Endothelial cell of umbilical vein (primary cell): ENCODE measurements at regions not wholly inside any gene's neighbourhood (a gene's known extent, or its start where the extent isn't known, plus 50 kb on each side); places are given as distances from the start of the nearest gene placed in this dataset.

Source experiments
- BruUV-seq: library from RNA; stranded (reverse); fragments of 400-500 nt; replicated peaks from 2 replicates; lab custom pipeline; 2021; lab: Mats Ljungman, UMichigan
- CTCF ChIA-PET: fragments of 300-600, 350-600 bp; sonication (Branson Sonifier 250); formaldehyde crosslinking; loops from one replicate; lab custom pipeline; 2021; ENCODE audit warnings: antibody characterized with exemption, inconsistent platforms; lab: Charles Lee
- POLR2A ChIA-PET: fragments of 300-600, 350-600 bp; sonication (Branson Sonifier 250); formaldehyde crosslinking; loops from one replicate; lab custom pipeline; 2021; ENCODE audit warnings: antibody characterized with exemption, inconsistent platforms; lab: Charles Lee
- DNase-seq: peaks from one replicate; pipeline ENCODE4 v3.0.0-alpha.2; 2011; ENCODE audit warnings: low read depth, low spot score
- FAIRE-seq: peaks from 2 replicates; lab custom pipeline; 2011; peaks lifted over from hg19 to GRCh38; lab: Jason Lieb, UNC
- H2AFZ ChIP-seq: 2 replicates; pipeline ENCODE4 v1.6.0; 2012; ENCODE audit warnings: low read depth, low read length, control low read depth, inconsistent platforms
- H3K27ac ChIP-seq: 2 replicates; pipeline ENCODE4 v1.5.1; 2011; ENCODE audit warnings: low read depth, mild to moderate bottlenecking, control low read depth, low read length, moderate library complexity; ENCODE audit not compliant: insufficient read depth
- H3K27me3 ChIP-seq, 2 experiments: 2 replicates each; pipeline versions ENCODE4 v1.6.0 to v1.6.1; 2011; ENCODE audit warnings: low read length in 2 of 2, mixed read lengths in 1 of 2; ENCODE audit not compliant: control insufficient read depth in 2 of 2, insufficient read depth in 2 of 2
- H3K36me3 ChIP-seq, 2 experiments: 2 replicates in 1 of 2; 3 replicates in 1 of 2; pipeline ENCODE4 v1.5.1; 2011; ENCODE audit warnings: low read length in 2 of 2, mild to moderate bottlenecking in 1 of 2, moderate library complexity in 1 of 2; ENCODE audit not compliant: control insufficient read depth in 2 of 2, insufficient read depth in 2 of 2; ENCODE audit errors: extremely low read depth in 1 of 2
- H3K4me1 ChIP-seq: 3 replicates; pipeline ENCODE4 v1.5.1; 2011; ENCODE audit warnings: mild to moderate bottlenecking, low read length; ENCODE audit not compliant: control insufficient read depth, insufficient read depth; ENCODE audit errors: extremely low read depth
- H3K4me2 ChIP-seq: 2 replicates; pipeline ENCODE4 v1.6.1; 2011; ENCODE audit warnings: low read length, control low read depth, mixed read lengths; ENCODE audit not compliant: insufficient read depth
- H3K4me3 ChIP-seq, 3 experiments: fragments of 200-600 bp in 1 of 3; sonication (generic), shearing (Covaris generic) in 1 of 3; replicated peaks in 1 of 3; 2 replicates each; pipeline ENCODE4 v1.5.1; 2011 to 2016; ENCODE audit warnings: control low read depth in 3 of 3, low read length in 3 of 3, mild to moderate bottlenecking in 2 of 3, inconsistent platforms in 1 of 3, low read depth in 1 of 3, moderate library complexity in 1 of 3; ENCODE audit not compliant: insufficient read depth in 1 of 3
- H3K79me2 ChIP-seq: 2 replicates; pipeline ENCODE4 v1.6.0; 2012; ENCODE audit warnings: low read length, inconsistent platforms; ENCODE audit not compliant: control insufficient read depth, insufficient read depth
- H3K9ac ChIP-seq: replicated peaks from 2 replicates; pipeline ENCODE3; 2011; ENCODE audit warnings: low read length, control low read depth; ENCODE audit not compliant: insufficient read depth; ENCODE audit errors: extremely low read depth
- H3K9me1 ChIP-seq: replicated peaks from 3 replicates; pipeline ENCODE4 v1.6.0; 2011; ENCODE audit warnings: mild to moderate bottlenecking, low read length; ENCODE audit not compliant: control insufficient read depth, insufficient read depth; ENCODE audit errors: extremely low read depth
- H3K9me3 ChIP-seq: replicated peaks from 2 replicates; pipeline ENCODE4 v1.5.1; 2012; ENCODE audit warnings: low read length, inconsistent platforms; ENCODE audit not compliant: control insufficient read depth, insufficient read depth
- H4K20me1 ChIP-seq: replicated peaks from 2 replicates; pipeline ENCODE3; 2011; ENCODE audit warnings: mild to moderate bottlenecking, low read length; ENCODE audit not compliant: control insufficient read depth, insufficient read depth; ENCODE audit errors: extremely low read depth
- EZH2 ChIP-seq: IDR thresholded peaks from 2 replicates; pipeline ENCODE4 v1.6.1; 2012; ENCODE audit warnings: borderline replicate concordance, low read depth, mild to moderate bottlenecking, moderate library complexity, low read length, inconsistent platforms; ENCODE audit not compliant: severe bottlenecking
- FOS ChIP-seq: IDR thresholded peaks from 2 replicates; pipeline ENCODE4 v1.6.1; 2011; ENCODE audit warnings: mild to moderate bottlenecking, low read length, moderate library complexity, borderline replicate concordance; ENCODE audit not compliant: insufficient read depth
- GATA2 ChIP-seq: IDR thresholded peaks from 2 replicates; pipeline ENCODE4 v1.7.0; 2011; ENCODE audit warnings: low read depth, mild to moderate bottlenecking, moderate library complexity, mixed read lengths, low read length; ENCODE audit not compliant: insufficient read length, insufficient read depth
- JUN ChIP-seq: IDR thresholded peaks from 2 replicates; pipeline ENCODE4 v1.6.1; 2011; ENCODE audit warnings: borderline replicate concordance, low read depth; ENCODE audit not compliant: insufficient read length, insufficient read depth
- MYC ChIP-seq: IDR thresholded peaks from one replicate; pipeline ENCODE4 v1.6.1; 2011; ENCODE audit warnings: mild to moderate bottlenecking, low read depth, low read length
- POLR2A ChIP-seq: IDR thresholded peaks from 2 replicates; pipeline ENCODE4 v1.6.1; 2012; ENCODE audit warnings: low read depth, mild to moderate bottlenecking, control low read depth, low read length
- POLR2AphosphoS5 ChIP-seq: IDR thresholded peaks from 2 replicates; pipeline ENCODE4 v1.6.1; 2012; ENCODE audit warnings: low read depth, mild to moderate bottlenecking, control low read depth, low read length, moderate library complexity; ENCODE audit not compliant: insufficient read depth
- dilution Hi-C: fragments of 300-500 bp; cut with MboI; formaldehyde crosslinking; loops from one replicate; pipeline ENCODE4 v1.15.0; 2019; ENCODE audit warnings: low sequenced_read_pairs; ENCODE audit not compliant: extremely low pct_ligation_motif_present
- intact Hi-C: fragments of 100-400 bp; cut with micrococcal nuclease; formaldehyde crosslinking; loops from one replicate; pipeline ENCODE4 v1.10.0; 2022
- TF ChIP-seq, protein P1 (sequence below), 2 donors: IDR thresholded peaks; 1 replicate in 1 of 2; 2 replicates in 1 of 2; pipeline ENCODE4 v1.5.1; 2011; ENCODE audit warnings: low read length in 2 of 2, mild to moderate bottlenecking in 2 of 2, moderate library complexity in 2 of 2, control low read depth in 1 of 2, inconsistent platforms in 1 of 2, low read depth in 1 of 2; ENCODE audit not compliant: insufficient read depth in 1 of 2; ENCODE audit errors: extremely low read depth in 1 of 2
- TF ChIP-seq, protein P2 (sequence below): IDR thresholded peaks from 2 replicates; pipeline ENCODE4 v1.6.1; 2011; ENCODE audit not compliant: insufficient read depth, insufficient read length

DNA sequence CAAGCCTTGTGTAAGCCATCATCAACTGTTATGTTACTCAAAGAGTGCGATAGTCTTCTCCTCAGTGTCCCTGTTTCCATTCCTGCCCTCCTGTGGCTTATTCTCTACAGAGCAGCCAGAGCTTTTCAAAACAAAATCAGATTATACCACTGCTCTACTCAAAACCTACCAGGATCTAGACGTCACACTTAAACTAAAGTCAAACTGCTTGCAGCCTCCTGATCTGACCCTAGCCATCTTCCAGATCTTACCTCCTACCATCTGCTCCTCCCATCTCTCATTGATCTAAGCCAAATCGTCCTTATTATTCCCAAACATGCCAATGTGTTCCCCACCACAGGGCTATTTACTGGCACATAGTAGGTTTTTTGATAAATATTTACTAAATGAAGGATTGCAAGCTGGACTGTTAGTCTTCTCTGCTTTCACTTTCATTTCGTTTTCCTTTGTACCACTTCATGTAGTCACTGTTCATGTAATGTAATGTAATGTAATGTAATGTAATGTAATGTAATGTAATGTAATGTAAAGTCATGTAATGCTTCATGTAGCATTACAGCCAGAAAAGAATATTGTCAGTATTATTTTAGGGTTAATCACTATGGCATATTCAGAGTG is 116.1 kb downstream of the GPR37 start:
- BruUV-seq, result no TSS peak
- Histone ChIP-seq H2AFZ (no peak overlapping the region), H3K9me1 (no peaks in the 10 kb centered on the region), H3K4me3 (no peak overlapping the region), H3K4me1 (no peaks in the 10 kb centered on the region), H3K9ac (no peak overlapping the region), H4K20me1 (no peaks in the 10 kb centered on the region), H3K27me3 (no peaks in the 10 kb centered on the region), H3K79me2 (no peaks in the 10 kb centered on the region), H3K36me3 (no peaks in the 10 kb centered on the region), H3K27ac (no peak overlapping the region), H3K4me2 (no peak overlapping the region), H3K9me3 (no peaks in the 10 kb centered on the region)
- POLR2A ChIA-PET, result no interaction called here
- DNase-seq (no peak), FAIRE-seq (no peak)
- intact Hi-C loops (no loop called here), dilution Hi-C loops (no loop called here)
- CTCF ChIA-PET, result no interaction called here
- TF ChIP-seq POLR2A (no peak), EZH2 (no peak), GATA2 (no peak), FOS (no peak), MYC (no peak), JUN (no peak), POLR2AphosphoS5 (no peak)
- TF ChIP-seq, protein P1, sequence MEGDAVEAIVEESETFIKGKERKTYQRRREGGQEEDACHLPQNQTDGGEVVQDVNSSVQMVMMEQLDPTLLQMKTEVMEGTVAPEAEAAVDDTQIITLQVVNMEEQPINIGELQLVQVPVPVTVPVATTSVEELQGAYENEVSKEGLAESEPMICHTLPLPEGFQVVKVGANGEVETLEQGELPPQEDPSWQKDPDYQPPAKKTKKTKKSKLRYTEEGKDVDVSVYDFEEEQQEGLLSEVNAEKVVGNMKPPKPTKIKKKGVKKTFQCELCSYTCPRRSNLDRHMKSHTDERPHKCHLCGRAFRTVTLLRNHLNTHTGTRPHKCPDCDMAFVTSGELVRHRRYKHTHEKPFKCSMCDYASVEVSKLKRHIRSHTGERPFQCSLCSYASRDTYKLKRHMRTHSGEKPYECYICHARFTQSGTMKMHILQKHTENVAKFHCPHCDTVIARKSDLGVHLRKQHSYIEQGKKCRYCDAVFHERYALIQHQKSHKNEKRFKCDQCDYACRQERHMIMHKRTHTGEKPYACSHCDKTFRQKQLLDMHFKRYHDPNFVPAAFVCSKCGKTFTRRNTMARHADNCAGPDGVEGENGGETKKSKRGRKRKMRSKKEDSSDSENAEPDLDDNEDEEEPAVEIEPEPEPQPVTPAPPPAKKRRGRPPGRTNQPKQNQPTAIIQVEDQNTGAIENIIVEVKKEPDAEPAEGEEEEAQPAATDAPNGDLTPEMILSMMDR (IDR thresholded peaks at IDR 0.05; ENCODE audit: extremely low read depth in 1 of 2, insufficient read depth in 1 of 2, low read depth in 1 of 2, low read length in 2 of 2), result no peak
- TF ChIP-seq, protein P2, sequence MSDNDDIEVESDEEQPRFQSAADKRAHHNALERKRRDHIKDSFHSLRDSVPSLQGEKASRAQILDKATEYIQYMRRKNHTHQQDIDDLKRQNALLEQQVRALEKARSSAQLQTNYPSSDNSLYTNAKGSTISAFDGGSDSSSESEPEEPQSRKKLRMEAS, result no peak
